ENCODE measurements at regions not wholly inside any gene's neighbourhood (a gene's known extent, or its start where the extent isn't known, plus 50 kb on each side); places are given as distances from the start of the nearest gene placed in this dataset.

- H3K4me3 ChIP-seq (ENCODE audit: low read length), result no peak overlapping the region
- DNase-seq (no peak), ATAC-seq (no peak)
- intact Hi-C loops (cut with DNase I), result loop anchor here in 1 of 4 donors (10.0 kb wide), 1 partner anchor 211 kb away; no protein-coding TSS in a partner anchor
- H3K27ac ChIP-seq (ENCODE audit: low read length), result no peak overlapping the region
- H3K4me1 ChIP-seq (ENCODE audit: control insufficient read depth, insufficient read depth, low read length), result no peaks in the 10 kb centered on the region
- no peaks in the 10 kb centered on the region for H3K9me3 ChIP-seq (ENCODE audit: control insufficient read depth, low read length)
- H3K27me3 ChIP-seq (ENCODE audit: control insufficient read depth, insufficient read depth), result no peaks in the 10 kb centered on the region
- WGBS, result 81% methylated on average over 3 of the region's 3 CpGs
These were observed 359.6 kb upstream of the MEOX2 start for GRCh38 chr7:16046041-16046440.

- Histone ChIP-seq H3K27ac (ENCODE audit: low read length) (no peak overlapping the region), H3K9me3 (ENCODE audit: control insufficient read depth, low read length) (no peaks in the 10 kb centered on the region), H3K4me1 (ENCODE audit: control insufficient read depth, insufficient read depth, low read length) (peaks cover 2% of the 10 kb centered on the region), H3K27me3 (ENCODE audit: control insufficient read depth, insufficient read depth) (no peaks in the 10 kb centered on the region), H3K4me3 (ENCODE audit: low read length) (no peak overlapping the region)
- no peak for ATAC-seq
- intact Hi-C loops (cut with DNase I), result loop anchor here in 1 of 4 donors (10.0 kb wide), 1 partner anchor 210 kb away; no protein-coding TSS in a partner anchor
- no peak for DNase-seq
- WGBS, result 92% methylated on average over 3 of the region's 3 CpGs
These were observed 358.8 kb upstream of the MEOX2 start for GRCh38 chr7:16045296-16045695.

DNA sequence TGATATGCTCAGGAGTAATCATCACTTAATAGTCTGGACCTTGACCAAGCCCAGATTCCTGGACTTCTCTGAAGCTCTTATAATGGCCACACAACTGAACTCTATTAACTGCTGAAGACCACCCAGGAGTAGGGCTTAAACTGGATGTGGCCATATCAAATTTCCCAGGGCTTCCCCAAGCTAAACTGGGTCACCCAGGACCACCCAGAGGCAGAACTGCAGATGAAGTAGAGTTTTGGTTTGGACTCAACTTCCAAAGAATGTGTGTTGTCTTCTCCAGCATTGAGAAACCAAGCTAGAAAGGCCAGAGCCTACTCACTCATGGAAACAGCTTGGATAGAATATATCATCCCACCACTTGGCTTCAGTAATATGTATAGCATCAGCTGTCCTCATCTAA, 358.2 kb upstream of the MEOX2 start:
- intact Hi-C loops (cut with DNase I), result loop anchor here in 1 of 4 donors (10.0 kb wide), 1 partner anchor 210 kb away; no protein-coding TSS in a partner anchor

DNA sequence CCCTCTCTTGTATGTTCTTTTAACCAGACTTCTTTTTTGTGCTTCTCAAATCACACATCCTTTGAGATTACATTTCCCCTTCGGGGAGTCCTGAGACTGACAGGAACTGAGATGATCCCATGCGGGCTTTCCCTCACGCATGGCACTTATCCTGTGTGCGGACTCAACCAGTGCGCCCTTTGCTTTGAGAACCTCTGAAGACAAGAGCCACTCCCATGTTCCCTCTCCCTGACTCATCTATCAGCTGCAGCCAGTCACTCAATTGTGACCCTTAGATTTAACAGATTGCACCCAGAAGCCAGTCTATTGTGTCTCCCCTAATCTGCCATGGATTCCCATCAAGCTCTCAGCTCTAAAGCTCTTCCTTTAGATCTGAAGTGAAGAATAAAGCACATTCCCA, 353.9 kb upstream of the MEOX2 start:
- no peak overlapping the region for H3K4me3 ChIP-seq (ENCODE audit: low read length)
- intact Hi-C loops (cut with DNase I), result loop anchor here in 1 of 4 donors (10.0 kb wide), 1 partner anchor 206 kb away; no protein-coding TSS in a partner anchor
- 65% methylated on average over 5 of the region's 5 CpGs for WGBS
- ATAC-seq (no peak), DNase-seq (no peak)
- H3K27me3 ChIP-seq (ENCODE audit: control insufficient read depth, insufficient read depth), result no peaks in the 10 kb centered on the region
- H3K9me3 ChIP-seq (ENCODE audit: control insufficient read depth, low read length), result no peaks in the 10 kb centered on the region
- peaks cover 6% of the 10 kb centered on the region for H3K4me1 ChIP-seq (ENCODE audit: control insufficient read depth, insufficient read depth, low read length)
- no peak overlapping the region for H3K27ac ChIP-seq (ENCODE audit: low read length)

More for the DNA sequence above, 358.2 kb upstream of the MEOX2 start:
- no peak overlapping the region for H3K4me3 ChIP-seq (ENCODE audit: low read length)
- ATAC-seq (no peak), DNase-seq (no peak)
- no peak overlapping the region for H3K27ac ChIP-seq (ENCODE audit: low read length)
- peaks cover 3% of the 10 kb centered on the region for H3K4me1 ChIP-seq (ENCODE audit: control insufficient read depth, insufficient read depth, low read length)
- H3K27me3 ChIP-seq (ENCODE audit: control insufficient read depth, insufficient read depth), result no peaks in the 10 kb centered on the region
- H3K9me3 ChIP-seq (ENCODE audit: control insufficient read depth, low read length), result no peaks in the 10 kb centered on the region

- H3K27ac ChIP-seq (ENCODE audit: low read length), result no peak overlapping the region
- no peaks in the 10 kb centered on the region for H3K9me3 ChIP-seq (ENCODE audit: control insufficient read depth, low read length)
- DNase-seq (no peak), ATAC-seq (no peak)
- H3K4me3 ChIP-seq (ENCODE audit: low read length), result no peak overlapping the region
- intact Hi-C loops (cut with DNase I), result no loop called here
- WGBS, result 83% methylated on average over 3 of the region's 3 CpGs
- no peaks in the 10 kb centered on the region for H3K27me3 ChIP-seq (ENCODE audit: control insufficient read depth, insufficient read depth)
- peaks cover 6% of the 10 kb centered on the region for H3K4me1 ChIP-seq (ENCODE audit: control insufficient read depth, insufficient read depth, low read length)
These were observed 352.4 kb upstream of the MEOX2 start for GRCh38 chr7:16038906-16039305.

- intact Hi-C loops (cut with DNase I), result no loop called here
These were observed 348.9 kb upstream of the MEOX2 start for GRCh38 chr7:16035392-16035791.

GRCh38 chr7:16034866-16035265, 348.4 kb upstream of the MEOX2 start:
- intact Hi-C loops (cut with DNase I), result no loop called here
- ATAC-seq (no peak), DNase-seq (no peak)
- no peak overlapping the region for H3K4me3 ChIP-seq (ENCODE audit: low read length)
- no peak overlapping the region for H3K27ac ChIP-seq (ENCODE audit: low read length)
- peaks cover 3% of the 10 kb centered on the region for H3K4me1 ChIP-seq (ENCODE audit: control insufficient read depth, insufficient read depth, low read length)
- H3K27me3 ChIP-seq (ENCODE audit: control insufficient read depth, insufficient read depth), result no peaks in the 10 kb centered on the region
- WGBS, result 96% methylated on average over 1 of the region's 1 CpG
- H3K9me3 ChIP-seq (ENCODE audit: control insufficient read depth, low read length), result no peaks in the 10 kb centered on the region

More at GRCh38 chr7:16035392-16035791, 348.9 kb upstream of the MEOX2 start:
- no peak overlapping the region for H3K27ac ChIP-seq (ENCODE audit: low read length)
- 69% methylated on average over 1 of the region's 1 CpG for WGBS
- no peak overlapping the region for H3K4me3 ChIP-seq (ENCODE audit: low read length)
- H3K9me3 ChIP-seq (ENCODE audit: control insufficient read depth, low read length), result no peaks in the 10 kb centered on the region
- H3K27me3 ChIP-seq (ENCODE audit: control insufficient read depth, insufficient read depth), result no peaks in the 10 kb centered on the region
- ATAC-seq, result no peak
- DNase-seq, result no peak
- H3K4me1 ChIP-seq (ENCODE audit: control insufficient read depth, insufficient read depth, low read length), result peaks cover 5% of the 10 kb centered on the region

GRCh38 chr7:16034353-16034752, 347.9 kb upstream of the MEOX2 start:
- no peak for ATAC-seq
- H3K27me3 ChIP-seq (ENCODE audit: control insufficient read depth, insufficient read depth), result no peaks in the 10 kb centered on the region
- WGBS, result 97% methylated on average over 2 of the region's 2 CpGs
- no peak overlapping the region for H3K27ac ChIP-seq (ENCODE audit: low read length)
- intact Hi-C loops (cut with DNase I), result no loop called here
- DNase-seq, result no peak
- H3K4me3 ChIP-seq (ENCODE audit: low read length), result no peak overlapping the region
- peaks cover 3% of the 10 kb centered on the region for H3K4me1 ChIP-seq (ENCODE audit: control insufficient read depth, insufficient read depth, low read length)
- no peaks in the 10 kb centered on the region for H3K9me3 ChIP-seq (ENCODE audit: control insufficient read depth, low read length)

DNA sequence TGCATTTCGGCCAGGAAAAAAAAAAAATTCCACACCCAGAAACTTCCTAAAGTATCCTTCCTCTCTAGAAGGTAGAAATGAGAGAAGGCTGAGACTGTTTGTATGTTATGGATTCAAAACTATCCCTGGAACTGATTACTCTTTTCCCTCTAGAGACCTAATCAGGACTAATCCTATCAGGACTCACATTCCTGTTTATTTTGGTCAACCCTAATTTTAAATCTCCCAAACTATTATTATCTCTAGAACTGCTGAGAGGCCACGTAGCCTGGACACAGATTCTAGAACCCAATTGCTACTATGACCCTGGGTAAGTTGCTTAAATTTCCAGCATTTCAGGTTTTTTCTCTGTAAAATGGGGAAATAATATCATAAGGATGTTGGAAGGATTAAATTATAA, 346.8 kb upstream of the MEOX2 start:
- Histone ChIP-seq H3K4me3 (ENCODE audit: low read length) (no peak overlapping the region), H3K27me3 (ENCODE audit: control insufficient read depth, insufficient read depth) (no peaks in the 10 kb centered on the region), H3K9me3 (ENCODE audit: control insufficient read depth, low read length) (no peaks in the 10 kb centered on the region), H3K27ac (ENCODE audit: low read length) (peak overlapping the region; percentile 68), H3K4me1 (ENCODE audit: control insufficient read depth, insufficient read depth, low read length) (peaks cover 5% of the 10 kb centered on the region)
- ATAC-seq (peak in 1 of 2 donors; percentile 43), DNase-seq (no peak)
- WGBS, result 41% methylated on average over 2 of the region's 2 CpGs
- intact Hi-C loops (cut with DNase I), result no loop called here

GRCh38 chr7:16028636-16029035, 342.2 kb upstream of the MEOX2 start:
- no peak for ATAC-seq
- Histone ChIP-seq H3K27me3 (ENCODE audit: control insufficient read depth, insufficient read depth) (no peaks in the 10 kb centered on the region), H3K9me3 (ENCODE audit: control insufficient read depth, low read length) (no peaks in the 10 kb centered on the region), H3K4me1 (ENCODE audit: control insufficient read depth, insufficient read depth, low read length) (peaks cover 8% of the 10 kb centered on the region), H3K4me3 (ENCODE audit: low read length) (no peak overlapping the region), H3K27ac (ENCODE audit: low read length) (no peak overlapping the region)
- DNase-seq, result no peak
- intact Hi-C loops (cut with DNase I), result no loop called here
- 63% methylated on average over 5 of the region's 5 CpGs for WGBS

GRCh38 chr7:16028103-16028502, 341.6 kb upstream of the MEOX2 start:
- Histone ChIP-seq H3K27ac (ENCODE audit: low read length) (no peak overlapping the region), H3K27me3 (ENCODE audit: control insufficient read depth, insufficient read depth) (no peaks in the 10 kb centered on the region), H3K9me3 (ENCODE audit: control insufficient read depth, low read length) (no peaks in the 10 kb centered on the region), H3K4me1 (ENCODE audit: control insufficient read depth, insufficient read depth, low read length) (peaks cover 8% of the 10 kb centered on the region), H3K4me3 (ENCODE audit: low read length) (no peak overlapping the region)
- no peak for DNase-seq
- 45% methylated on average over 2 of the region's 2 CpGs for WGBS
- ATAC-seq, result peak in 1 of 2 donors; percentile 61
- intact Hi-C loops (cut with DNase I), result no loop called here

DNA sequence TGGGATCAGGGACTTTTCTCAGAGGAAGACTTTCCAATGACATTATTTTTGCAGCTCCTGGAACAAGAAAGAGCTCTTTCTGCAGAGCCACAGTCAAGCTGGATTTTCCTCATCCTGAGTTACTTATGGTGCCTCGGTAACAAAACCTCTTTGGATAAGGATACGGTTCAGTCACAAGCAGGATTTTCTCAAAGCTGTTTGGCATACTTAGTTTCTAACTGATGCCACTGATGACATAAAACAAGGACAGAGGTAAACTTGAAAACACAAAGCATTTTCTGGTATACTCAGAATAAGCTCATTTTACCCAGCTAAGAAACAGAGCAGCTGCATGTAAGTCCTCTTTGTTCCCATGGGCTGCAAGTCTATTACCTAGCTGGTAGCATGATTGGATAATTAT, 340.9 kb upstream of the MEOX2 start:
- peaks cover 8% of the 10 kb centered on the region for H3K4me1 ChIP-seq (ENCODE audit: control insufficient read depth, insufficient read depth, low read length)

More for the DNA sequence above, 340.9 kb upstream of the MEOX2 start:
- H3K27ac ChIP-seq (ENCODE audit: low read length), result peak overlapping the region; percentile 2
- intact Hi-C loops (cut with DNase I), result no loop called here
- 61% methylated on average over 2 of the region's 2 CpGs for WGBS
- H3K4me3 ChIP-seq (ENCODE audit: low read length), result no peak overlapping the region
- H3K27me3 ChIP-seq (ENCODE audit: control insufficient read depth, insufficient read depth), result no peaks in the 10 kb centered on the region
- H3K9me3 ChIP-seq (ENCODE audit: control insufficient read depth, low read length), result no peaks in the 10 kb centered on the region
- no peak for ATAC-seq
- no peak for DNase-seq

All from right cardiac atrium (tissue), 5 donors.